ENCODE measurements at regions not wholly inside any gene's neighbourhood (a gene's known extent, or its start where the extent isn't known, plus 50 kb on each side); places are given as distances from the start of the nearest gene placed in this dataset.

GRCh38 chr16:76059186-76059585 is 218.0 kb upstream of the CNTNAP4 start:
- TF ChIP-seq POLR2A (IDR thresholded peaks at IDR 0.05; ENCODE audit: low read depth, low read length) (no peak), CTCF (IDR thresholded peaks at IDR 0.05; ENCODE audit: extremely low read depth in 1 of 2, insufficient read depth in 1 of 2, low read depth in 1 of 2, low read length in 2 of 2) (no peak), EZH2 (IDR thresholded peaks at IDR 0.05; ENCODE audit: borderline replicate concordance, low read depth, low read length, severe bottlenecking) (no peak), POLR2AphosphoS5 (IDR thresholded peaks at IDR 0.05; ENCODE audit: insufficient read depth, low read depth, low read length) (no peak), FOS (IDR thresholded peaks at IDR 0.05; ENCODE audit: borderline replicate concordance, insufficient read depth, low read length) (no peak)
- TF ChIP-seq, protein P1, sequence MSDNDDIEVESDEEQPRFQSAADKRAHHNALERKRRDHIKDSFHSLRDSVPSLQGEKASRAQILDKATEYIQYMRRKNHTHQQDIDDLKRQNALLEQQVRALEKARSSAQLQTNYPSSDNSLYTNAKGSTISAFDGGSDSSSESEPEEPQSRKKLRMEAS (IDR thresholded peaks at IDR 0.05; ENCODE audit: insufficient read depth, insufficient read length): no peak

Measured in endothelial cell of umbilical vein (primary cell).